Ishikawa (cell line): ENCODE measurements at regions not wholly inside any gene's neighbourhood (a gene's known extent, or its start where the extent isn't known, plus 50 kb on each side); places are given as distances from the start of the nearest gene placed in this dataset.

Source experiments
- CREB1 ChIP-seq: IDR thresholded peaks from 2 replicates; pipeline ENCODE4 v1.6.1; 2012; ENCODE audit warnings: low read depth
- EGR1 ChIP-seq: IDR thresholded peaks from 2 replicates; pipeline ENCODE4 v1.6.1; 2012
- EP300 ChIP-seq: IDR thresholded peaks from 2 replicates; pipeline ENCODE4 v1.6.1; 2012; ENCODE audit warnings: borderline replicate concordance
- FOXM1 ChIP-seq: IDR thresholded peaks from 2 replicates; pipeline ENCODE4 v1.6.1; 2012; ENCODE audit warnings: low read depth, borderline replicate concordance
- RAD21 ChIP-seq: IDR thresholded peaks from 2 replicates; pipeline ENCODE4 v1.6.1; 2012; ENCODE audit warnings: low read depth
- REST ChIP-seq: IDR thresholded peaks from 2 replicates; pipeline ENCODE4 v1.6.1; 2012; ENCODE audit warnings: low read depth, mild to moderate bottlenecking
- TAF1 ChIP-seq: IDR thresholded peaks from 2 replicates; pipeline ENCODE4 v1.6.1; 2012; ENCODE audit warnings: low read depth, mild to moderate bottlenecking
- TCF12 ChIP-seq: IDR thresholded peaks from 2 replicates; pipeline ENCODE4 v1.6.1; 2012; ENCODE audit warnings: low read depth
- YY1 ChIP-seq: IDR thresholded peaks from 2 replicates; pipeline ENCODE4 v1.6.1; 2012; ENCODE audit warnings: low read depth

- TF ChIP-seq EP300 (no peak), EGR1 (no peak), YY1 (no peak), RAD21 (no peak), CREB1 (no peak), TAF1 (no peak), TCF12 (no peak), FOXM1 (no peak), REST (no peak)
These were observed 574.3 kb downstream of the KCNH5 start for GRCh38 chr14:62470935-62471334.
